SK-N-SH (cell line): ENCODE measurements at regions not wholly inside any gene's neighbourhood (a gene's known extent, or its start where the extent isn't known, plus 50 kb on each side); places are given as distances from the start of the nearest gene placed in this dataset.

Experiments used
- FOXM1 ChIP-seq: IDR thresholded peaks from 2 replicates; pipeline ENCODE4 v1.4.0; 2012; ENCODE audit warnings: low read depth, mild to moderate bottlenecking
- MXI1 ChIP-seq: IDR thresholded peaks from 2 replicates; pipeline ENCODE4 v1.6.1; 2012; ENCODE audit warnings: mild to moderate bottlenecking, low read depth, low read length, improper control_type of control experiment
- NRF1 ChIP-seq: IDR thresholded peaks from 2 replicates; pipeline ENCODE4 v1.6.1; 2012; ENCODE audit warnings: low read depth, mild to moderate bottlenecking, low read length
- POLR2AphosphoS5 ChIP-seq: IDR thresholded peaks from 2 replicates; pipeline ENCODE4 v1.6.1; 2012; ENCODE audit warnings: low read depth, low read length
- RCOR1 ChIP-seq: fragments of 150-350 bp; IDR thresholded peaks from 2 replicates; pipeline ENCODE4 v1.6.1; 2017; ENCODE audit warnings: antibody characterized with exemption, low read length
- RFX5 ChIP-seq: IDR thresholded peaks from 2 replicates; pipeline ENCODE4 v1.6.1; 2012; ENCODE audit warnings: mild to moderate bottlenecking, improper control_type of control experiment, low read length
- TAF1 ChIP-seq: IDR thresholded peaks from 2 replicates; pipeline ENCODE4 v1.6.1; 2012; ENCODE audit warnings: low read depth, mild to moderate bottlenecking, low read length, moderate library complexity, borderline replicate concordance
- YY1 ChIP-seq: IDR thresholded peaks from 2 replicates; pipeline ENCODE4 v1.4.0; 2012; ENCODE audit warnings: low read depth, mild to moderate bottlenecking
- TF ChIP-seq, protein P1 (sequence below): fragments of 200-600 bp; sonication (generic); IDR thresholded peaks from 2 replicates; pipeline ENCODE4 v1.6.1; 2017; ENCODE audit warnings: antibody characterized with exemption, mild to moderate bottlenecking, moderate library complexity
- TF ChIP-seq, protein P2 (sequence below): IDR thresholded peaks from 2 replicates; pipeline ENCODE4 v1.4.0; 2012; ENCODE audit warnings: low read depth, borderline replicate concordance
- TF ChIP-seq, protein P3 (sequence below): IDR thresholded peaks from 2 replicates; pipeline ENCODE4 v1.4.0; 2012; ENCODE audit warnings: low read depth, borderline replicate concordance
- TF ChIP-seq, protein P4 (sequence below): IDR thresholded peaks from 2 replicates; pipeline ENCODE4 v1.4.0; 2012; ENCODE audit warnings: low read depth

DNA sequence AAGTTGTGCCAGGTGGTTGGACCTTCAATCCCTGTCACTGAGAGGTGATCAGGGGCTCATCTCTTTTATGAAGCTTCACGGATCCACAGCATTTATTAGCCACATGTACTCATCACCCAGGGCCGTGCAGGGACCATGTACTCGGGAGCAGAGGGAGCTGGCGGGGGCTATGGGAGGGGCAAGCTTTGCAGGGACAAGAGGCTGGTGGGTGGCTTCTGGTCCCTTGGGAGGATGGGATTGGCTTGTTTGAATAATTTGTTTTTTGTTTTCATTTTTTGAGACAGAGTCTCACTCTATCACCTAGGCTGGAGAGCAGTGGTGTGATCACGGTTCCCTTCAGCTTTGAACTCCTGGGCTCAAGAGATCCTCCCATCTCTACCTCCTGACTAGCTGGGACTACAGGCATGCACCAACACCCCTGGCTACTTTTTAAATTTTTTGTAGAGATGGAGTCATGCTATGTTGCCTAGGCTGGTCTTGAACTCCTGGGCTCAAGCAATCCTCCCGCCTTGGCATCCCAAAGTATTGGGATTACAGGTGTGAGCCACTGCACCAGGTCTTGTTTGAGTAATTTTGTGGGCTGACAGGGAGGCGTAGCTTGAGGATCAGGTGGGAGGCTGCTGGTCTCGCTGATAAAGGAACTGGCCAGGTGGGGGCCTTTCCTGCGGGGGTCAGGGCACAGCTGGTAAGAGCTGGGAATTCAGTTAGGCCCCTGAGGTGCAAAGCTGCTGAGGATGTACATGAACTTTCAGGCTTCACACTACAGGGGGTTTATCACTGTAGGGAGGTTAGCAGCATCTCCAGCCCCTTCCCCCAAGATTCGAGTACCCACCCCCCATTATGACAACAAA is 308.0 kb upstream of the C1orf174 start:
- TF ChIP-seq, protein P1, sequence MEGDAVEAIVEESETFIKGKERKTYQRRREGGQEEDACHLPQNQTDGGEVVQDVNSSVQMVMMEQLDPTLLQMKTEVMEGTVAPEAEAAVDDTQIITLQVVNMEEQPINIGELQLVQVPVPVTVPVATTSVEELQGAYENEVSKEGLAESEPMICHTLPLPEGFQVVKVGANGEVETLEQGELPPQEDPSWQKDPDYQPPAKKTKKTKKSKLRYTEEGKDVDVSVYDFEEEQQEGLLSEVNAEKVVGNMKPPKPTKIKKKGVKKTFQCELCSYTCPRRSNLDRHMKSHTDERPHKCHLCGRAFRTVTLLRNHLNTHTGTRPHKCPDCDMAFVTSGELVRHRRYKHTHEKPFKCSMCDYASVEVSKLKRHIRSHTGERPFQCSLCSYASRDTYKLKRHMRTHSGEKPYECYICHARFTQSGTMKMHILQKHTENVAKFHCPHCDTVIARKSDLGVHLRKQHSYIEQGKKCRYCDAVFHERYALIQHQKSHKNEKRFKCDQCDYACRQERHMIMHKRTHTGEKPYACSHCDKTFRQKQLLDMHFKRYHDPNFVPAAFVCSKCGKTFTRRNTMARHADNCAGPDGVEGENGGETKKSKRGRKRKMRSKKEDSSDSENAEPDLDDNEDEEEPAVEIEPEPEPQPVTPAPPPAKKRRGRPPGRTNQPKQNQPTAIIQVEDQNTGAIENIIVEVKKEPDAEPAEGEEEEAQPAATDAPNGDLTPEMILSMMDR: no peak
- TF ChIP-seq, protein P2, sequence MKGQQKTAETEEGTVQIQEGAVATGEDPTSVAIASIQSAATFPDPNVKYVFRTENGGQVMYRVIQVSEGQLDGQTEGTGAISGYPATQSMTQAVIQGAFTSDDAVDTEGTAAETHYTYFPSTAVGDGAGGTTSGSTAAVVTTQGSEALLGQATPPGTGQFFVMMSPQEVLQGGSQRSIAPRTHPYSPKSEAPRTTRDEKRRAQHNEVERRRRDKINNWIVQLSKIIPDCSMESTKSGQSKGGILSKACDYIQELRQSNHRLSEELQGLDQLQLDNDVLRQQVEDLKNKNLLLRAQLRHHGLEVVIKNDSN: no peak
- TF ChIP-seq YY1 (no peak), RCOR1 (no peak), POLR2AphosphoS5 (no peak), FOXM1 (no peak), TAF1 (no peak), RFX5 (no peak), NRF1 (no peak), MXI1 (no peak)
- TF ChIP-seq, protein P3, sequence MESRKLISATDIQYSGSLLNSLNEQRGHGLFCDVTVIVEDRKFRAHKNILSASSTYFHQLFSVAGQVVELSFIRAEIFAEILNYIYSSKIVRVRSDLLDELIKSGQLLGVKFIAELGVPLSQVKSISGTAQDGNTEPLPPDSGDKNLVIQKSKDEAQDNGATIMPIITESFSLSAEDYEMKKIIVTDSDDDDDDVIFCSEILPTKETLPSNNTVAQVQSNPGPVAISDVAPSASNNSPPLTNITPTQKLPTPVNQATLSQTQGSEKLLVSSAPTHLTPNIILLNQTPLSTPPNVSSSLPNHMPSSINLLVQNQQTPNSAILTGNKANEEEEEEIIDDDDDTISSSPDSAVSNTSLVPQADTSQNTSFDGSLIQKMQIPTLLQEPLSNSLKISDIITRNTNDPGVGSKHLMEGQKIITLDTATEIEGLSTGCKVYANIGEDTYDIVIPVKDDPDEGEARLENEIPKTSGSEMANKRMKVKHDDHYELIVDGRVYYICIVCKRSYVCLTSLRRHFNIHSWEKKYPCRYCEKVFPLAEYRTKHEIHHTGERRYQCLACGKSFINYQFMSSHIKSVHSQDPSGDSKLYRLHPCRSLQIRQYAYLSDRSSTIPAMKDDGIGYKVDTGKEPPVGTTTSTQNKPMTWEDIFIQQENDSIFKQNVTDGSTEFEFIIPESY: no peak
- TF ChIP-seq, protein P4, sequence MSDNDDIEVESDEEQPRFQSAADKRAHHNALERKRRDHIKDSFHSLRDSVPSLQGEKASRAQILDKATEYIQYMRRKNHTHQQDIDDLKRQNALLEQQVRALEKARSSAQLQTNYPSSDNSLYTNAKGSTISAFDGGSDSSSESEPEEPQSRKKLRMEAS: no peak
